Kidney epithelial cell (primary cell): ENCODE measurements at regions not wholly inside any gene's neighbourhood (a gene's known extent, or its start where the extent isn't known, plus 50 kb on each side); places are given as distances from the start of the nearest gene placed in this dataset.

ENCODE experiments used
- DNase-seq: peaks from one replicate; pipeline ENCODE4 v3.0.0-alpha.2; 2010; ENCODE audit warnings: low read depth
- H3K27me3 ChIP-seq: 2 replicates; pipeline ENCODE4 v1.6.0; 2011; ENCODE audit warnings: low read length; ENCODE audit not compliant: control insufficient read depth, insufficient read depth
- H3K36me3 ChIP-seq: 2 replicates; pipeline ENCODE4 v1.5.1; 2011; ENCODE audit warnings: low read length; ENCODE audit not compliant: control insufficient read depth, insufficient read depth
- H3K4me3 ChIP-seq: 2 replicates; pipeline ENCODE4 v1.5.1; 2011; ENCODE audit warnings: low read depth, mild to moderate bottlenecking, control low read depth, low read length
- CTCF ChIP-seq: IDR thresholded peaks from 2 replicates; pipeline ENCODE4 v1.5.1; 2011; ENCODE audit warnings: mild to moderate bottlenecking, moderate library complexity, low read length, control low read depth, inconsistent platforms; ENCODE audit not compliant: insufficient read depth, poor library complexity, severe bottlenecking

- DNase-seq = no peak
- TF ChIP-seq CTCF = no peak
- Histone ChIP-seq H3K36me3 (no peaks in the 10 kb centered on the region), H3K4me3 (no peak overlapping the region), H3K27me3 (no peaks in the 10 kb centered on the region)
These were observed 414.5 kb downstream of the ACTL7B start for GRCh38 chr9:108441251-108441650.

GRCh38 chr9:108439947-108440346, 415.8 kb downstream of the ACTL7B start:
- no peaks in the 10 kb centered on the region for H3K36me3 ChIP-seq
- TF ChIP-seq CTCF = no peak
- H3K27me3 ChIP-seq = no peaks in the 10 kb centered on the region
- H3K4me3 ChIP-seq = no peak overlapping the region
- no peak for DNase-seq

DNA sequence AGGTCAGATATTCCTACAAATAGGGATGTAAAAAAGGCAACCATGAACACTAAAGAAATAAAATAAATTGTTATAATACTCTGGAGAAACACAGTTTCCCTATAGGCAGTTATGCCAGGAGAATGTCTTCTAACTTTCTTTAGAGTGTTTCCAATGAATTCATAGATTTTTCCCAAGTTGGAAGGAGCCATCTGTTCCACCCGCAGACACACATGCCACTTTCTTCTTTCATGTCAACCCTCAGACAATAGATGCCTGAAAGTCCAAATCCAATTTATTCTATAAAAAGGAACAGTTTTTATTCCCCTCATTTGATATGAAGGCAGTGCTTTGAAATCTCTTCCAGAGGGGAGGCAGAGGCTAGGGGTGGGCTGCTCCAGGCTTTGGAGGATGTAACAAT, 418.1 kb downstream of the ACTL7B start:
- H3K36me3 ChIP-seq = no peaks in the 10 kb centered on the region
- no peak overlapping the region for H3K4me3 ChIP-seq
- H3K27me3 ChIP-seq = no peaks in the 10 kb centered on the region
- TF ChIP-seq CTCF = no peak
- no peak for DNase-seq

GRCh38 chr9:108436448-108436847, 419.3 kb downstream of the ACTL7B start:
- no peak for DNase-seq
- Histone ChIP-seq H3K4me3 (no peak overlapping the region), H3K27me3 (no peaks in the 10 kb centered on the region), H3K36me3 (no peaks in the 10 kb centered on the region)
- no peak for TF ChIP-seq CTCF

- TF ChIP-seq CTCF = no peak
- H3K27me3 ChIP-seq = no peaks in the 10 kb centered on the region
- no peak for DNase-seq
These were observed 421.3 kb downstream of the ACTL7B start for GRCh38 chr9:108434502-108434901.

DNA sequence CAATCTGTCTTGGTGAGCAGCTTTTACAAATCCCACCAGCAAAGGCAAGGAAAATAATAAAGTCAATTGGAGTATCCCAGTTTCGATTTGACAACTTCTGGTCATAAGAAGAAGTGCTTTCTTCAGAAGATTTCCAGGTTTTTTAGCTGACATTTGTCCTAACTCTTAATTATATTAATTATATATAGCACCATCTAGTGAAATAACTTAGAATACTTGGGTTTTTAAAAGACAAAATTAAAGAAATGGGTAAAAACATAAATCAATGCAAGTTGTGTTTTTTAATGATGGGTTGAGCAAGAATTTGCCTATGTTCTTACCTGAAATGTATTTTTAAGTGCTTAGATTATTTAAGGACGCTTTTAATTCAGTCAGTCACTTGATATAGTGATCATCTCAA, 421.8 kb downstream of the ACTL7B start:
- Histone ChIP-seq H3K36me3 (no peaks in the 10 kb centered on the region), H3K4me3 (no peak overlapping the region), H3K27me3 (no peaks in the 10 kb centered on the region)
- DNase-seq = no peak
- no peak for TF ChIP-seq CTCF

More at GRCh38 chr9:108434502-108434901, 421.3 kb downstream of the ACTL7B start:
- Histone ChIP-seq H3K4me3 (no peak overlapping the region), H3K36me3 (no peaks in the 10 kb centered on the region)
